GM20431 (cell line): ENCODE measurements at regions not wholly inside any gene's neighbourhood (a gene's known extent, or its start where the extent isn't known, plus 50 kb on each side); places are given as distances from the start of the nearest gene placed in this dataset.

Experiments
- in situ Hi-C: fragments of 300-500 bp; cut with MseI, MboI; formaldehyde crosslinking; loops from one replicate; pipeline ENCODE4 v1.15.0; 2020; ENCODE audit warnings: low sequenced_read_pairs; ENCODE audit not compliant: unreplicated experiment

- in situ Hi-C loops, result loop anchor here (25.0 kb wide), 1 partner anchor 645 kb away; no protein-coding TSS in a partner anchor
Measured at GRCh38 chr2:71941726-71942525, 205.7 kb downstream of the CYP26B1 start.

GRCh38 chr2:71940695-71941094 is 207.0 kb downstream of the CYP26B1 start:
- in situ Hi-C loops, result loop anchor here (25.0 kb wide), 1 partner anchor 647 kb away; no protein-coding TSS in a partner anchor

DNA sequence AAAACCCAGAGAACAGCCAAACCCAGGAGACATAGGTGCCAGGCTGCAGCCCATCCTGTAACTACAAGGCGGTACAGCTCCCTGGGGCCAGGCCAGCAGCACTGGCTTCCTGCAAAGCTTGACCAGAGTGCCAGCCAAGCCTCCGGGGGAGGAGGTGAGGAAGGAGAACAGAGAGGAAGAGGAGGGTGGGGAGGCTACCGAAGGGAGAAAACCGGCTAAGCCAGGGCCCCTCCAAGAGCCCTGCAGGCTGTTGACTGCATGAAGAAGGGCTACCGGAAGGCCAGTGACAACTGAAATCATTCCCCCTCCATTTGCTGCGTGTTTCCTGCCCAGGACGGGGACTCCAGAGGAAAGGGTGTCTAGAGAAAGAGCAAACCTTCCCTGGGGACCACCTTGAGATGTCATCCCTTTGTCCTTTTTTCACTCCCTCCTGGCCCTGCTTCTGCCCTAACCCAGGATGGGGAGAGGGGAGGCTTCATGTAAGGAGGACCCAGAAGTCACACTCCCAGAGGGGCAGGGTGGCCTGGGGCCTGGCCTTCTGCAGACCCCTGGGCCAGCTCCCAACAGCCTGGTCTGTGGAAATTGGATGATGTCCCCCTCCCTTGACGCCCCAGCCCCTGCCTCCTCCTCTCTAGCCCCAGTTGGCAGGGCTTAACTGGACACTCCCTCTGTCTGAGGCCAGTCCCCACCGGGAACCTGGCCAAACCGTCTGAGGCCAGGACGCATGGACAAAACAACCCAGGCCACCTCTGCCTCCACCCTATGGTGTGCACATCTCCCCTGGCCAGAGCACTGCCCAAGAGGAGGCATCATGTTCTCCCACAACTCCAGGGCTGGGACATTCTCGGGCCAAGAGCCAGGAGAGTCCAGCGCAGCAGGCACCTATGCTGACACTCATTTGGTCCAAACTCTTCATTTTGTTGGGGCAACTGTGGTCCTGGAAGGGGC is 207.8 kb downstream of the CYP26B1 start:
- in situ Hi-C loops, result loop anchor here (25.0 kb wide), 1 partner anchor 647 kb away; no protein-coding TSS in a partner anchor

DNA sequence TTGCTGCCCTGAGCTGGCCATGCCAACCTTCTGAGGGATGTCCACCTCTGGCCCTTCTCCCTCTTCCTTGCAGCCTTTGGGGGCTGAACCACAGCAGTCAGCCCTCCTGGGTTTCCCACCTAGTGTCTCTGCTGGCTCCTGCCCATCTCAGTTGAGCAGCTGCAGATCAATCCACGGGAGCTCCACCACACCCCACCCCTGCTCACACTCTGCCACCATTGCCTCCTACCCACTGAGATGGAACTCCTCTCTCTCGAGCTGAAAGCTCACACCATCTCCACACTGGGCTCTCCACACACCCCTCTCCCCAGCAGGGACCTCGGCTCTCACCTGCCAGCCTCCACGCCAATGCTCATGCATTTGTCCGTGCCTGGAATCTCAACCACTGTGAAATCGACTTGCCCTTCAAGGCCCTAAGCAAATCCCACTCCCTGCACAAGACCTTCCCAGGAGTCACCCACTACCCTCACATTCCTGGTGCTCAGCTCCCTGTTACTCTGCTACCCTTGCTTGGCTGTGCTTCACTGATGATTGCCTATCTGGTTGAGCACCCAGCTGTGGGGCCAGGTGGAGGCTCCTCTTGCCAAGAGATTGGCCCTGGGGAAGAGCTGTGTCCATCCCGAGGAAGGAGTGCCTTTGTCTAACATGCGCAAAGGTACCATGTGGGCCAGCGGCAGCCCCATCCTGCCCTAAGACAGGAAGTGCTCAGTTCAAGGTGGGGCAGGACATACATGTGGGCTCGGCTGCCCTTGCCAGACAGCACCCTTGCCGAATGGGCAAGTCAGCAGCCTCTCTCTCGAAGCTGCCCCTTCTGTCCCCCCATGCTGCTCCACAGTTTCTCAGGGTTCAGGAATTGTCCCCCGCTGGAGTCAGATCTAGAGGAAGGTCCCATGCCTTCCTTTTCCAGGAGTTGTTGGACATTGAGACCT is 208.7 kb downstream of the CYP26B1 start:
- in situ Hi-C loops, result loop anchor here (25.0 kb wide), 1 partner anchor 648 kb away; no protein-coding TSS in a partner anchor

- in situ Hi-C loops, result loop anchor here (25.0 kb wide), 1 partner anchor 649 kb away; no protein-coding TSS in a partner anchor
Measured at GRCh38 chr2:71938108-71938507, 209.6 kb downstream of the CYP26B1 start.

DNA sequence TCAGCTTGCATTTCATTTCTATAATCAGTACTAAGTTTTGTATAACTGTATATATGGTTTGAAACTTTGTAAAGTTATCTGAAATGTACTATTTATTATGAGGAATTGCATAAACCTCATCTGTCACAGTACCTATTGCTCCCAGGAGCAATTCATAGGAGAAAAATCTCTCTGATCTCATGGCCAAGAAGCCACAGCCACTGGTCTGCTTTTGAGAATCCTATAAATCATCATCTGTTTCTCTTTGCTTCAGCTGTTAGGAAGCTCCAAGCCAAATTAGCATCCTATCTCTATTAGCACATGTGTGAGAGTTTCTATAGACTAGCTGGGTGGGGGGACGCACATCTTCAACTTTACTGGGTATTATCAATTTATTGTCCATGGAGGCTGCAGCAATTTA is 210.3 kb downstream of the CYP26B1 start:
- in situ Hi-C loops, result loop anchor here (25.0 kb wide), 1 partner anchor 650 kb away; no protein-coding TSS in a partner anchor

DNA sequence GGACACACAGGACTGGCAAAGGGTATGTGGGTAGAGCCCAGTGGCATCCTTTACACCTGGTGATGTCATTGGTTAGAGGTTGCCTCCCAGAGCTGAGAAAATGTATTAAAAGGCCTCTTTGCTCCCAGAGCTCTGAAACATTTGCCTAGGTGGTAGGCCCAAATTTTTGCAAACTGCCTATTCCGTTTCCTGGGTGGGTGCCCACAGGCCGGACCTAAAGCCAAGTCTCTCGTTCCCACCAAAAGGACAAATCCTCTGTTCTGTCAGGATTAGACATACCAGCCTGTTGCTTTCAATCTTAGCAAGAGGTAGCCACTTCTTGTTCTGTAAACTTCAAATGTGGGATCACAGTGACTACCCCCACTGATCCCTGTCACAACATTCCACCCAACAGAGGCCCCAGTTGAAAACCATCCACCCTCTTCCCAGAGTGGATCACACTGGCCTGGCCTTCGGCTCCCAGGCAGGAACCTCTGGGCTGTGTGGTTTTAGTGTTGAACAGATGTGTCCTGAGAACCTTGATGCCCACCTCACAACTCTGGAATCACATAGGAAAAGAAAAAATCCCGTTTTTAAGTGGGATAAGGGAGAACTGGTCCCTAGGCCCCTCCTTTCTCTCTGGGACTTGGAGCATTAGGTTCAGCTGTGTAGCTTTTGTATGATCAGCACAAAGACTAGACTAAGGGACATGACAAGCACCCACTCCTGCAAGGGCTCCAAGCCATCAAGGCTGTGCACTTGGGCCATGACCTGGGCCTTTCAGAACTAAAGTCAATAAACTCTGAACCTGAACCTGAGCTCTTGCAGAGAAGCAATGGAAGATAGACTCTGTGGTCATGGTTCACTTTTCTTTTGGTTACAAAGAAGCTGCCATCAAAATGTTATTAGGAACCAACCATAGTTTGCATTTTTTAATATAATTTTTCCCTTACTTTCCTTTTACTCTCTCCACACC is 211.3 kb downstream of the CYP26B1 start:
- in situ Hi-C loops, result loop anchor here (25.0 kb wide), 1 partner anchor 651 kb away; no protein-coding TSS in a partner anchor

GRCh38 chr2:71935262-71935848 is 212.3 kb downstream of the CYP26B1 start:
- in situ Hi-C loops, result loop anchor here (25.0 kb wide), 1 partner anchor 652 kb away; no protein-coding TSS in a partner anchor

DNA sequence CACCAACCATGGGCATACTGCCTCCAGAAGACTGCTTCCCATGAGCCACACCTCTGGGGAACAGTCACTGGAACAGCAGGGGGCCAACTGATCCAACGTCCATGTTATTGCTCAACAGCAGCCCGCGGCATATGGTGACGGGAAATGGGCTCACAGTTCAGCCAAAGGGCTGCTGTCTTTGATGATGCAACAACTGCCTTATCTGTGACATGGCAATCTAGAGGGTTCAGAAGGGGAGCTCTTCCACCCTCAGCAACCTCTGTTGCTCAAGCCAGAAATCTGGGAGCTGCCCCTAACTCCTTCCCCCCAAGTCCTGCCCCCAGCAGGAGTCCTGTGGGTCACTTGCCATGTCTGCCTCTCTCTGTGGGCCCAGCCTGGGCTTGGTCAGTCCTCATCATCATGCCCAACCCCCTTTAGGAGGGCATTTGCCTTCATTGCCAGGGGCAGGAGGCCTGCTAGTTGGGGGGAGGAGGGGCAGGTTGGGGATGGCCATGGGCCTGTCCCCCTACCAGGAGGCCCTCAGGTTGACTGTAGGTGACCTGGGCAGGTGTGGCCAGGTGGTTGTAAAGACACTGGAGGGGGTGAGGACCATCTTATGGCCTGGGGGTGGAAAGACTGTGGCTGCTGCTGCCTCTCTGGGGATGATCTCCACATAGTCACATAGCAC is 212.9 kb downstream of the CYP26B1 start:
- in situ Hi-C loops, result loop anchor here (25.0 kb wide), 1 partner anchor 653 kb away; no protein-coding TSS in a partner anchor

DNA sequence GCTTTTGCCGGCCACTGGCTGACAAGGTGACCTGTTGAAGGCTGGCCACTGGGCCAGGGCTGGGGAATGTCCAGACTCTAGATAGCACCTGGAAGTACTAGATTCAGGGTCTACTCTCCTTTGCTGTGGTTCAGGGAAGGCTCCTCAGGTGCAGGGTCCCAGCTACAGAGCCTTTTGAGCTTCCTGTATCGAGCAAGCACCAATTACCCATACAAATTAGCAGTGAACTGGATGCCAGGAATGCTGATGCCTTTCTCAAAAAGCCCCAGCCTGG is 213.4 kb downstream of the CYP26B1 start:
- in situ Hi-C loops, result loop anchor here (25.0 kb wide), 1 partner anchor 653 kb away; no protein-coding TSS in a partner anchor

GRCh38 chr2:71933467-71934319 is 214.0 kb downstream of the CYP26B1 start:
- in situ Hi-C loops, result loop anchor here (25.0 kb wide), 1 partner anchor 654 kb away; no protein-coding TSS in a partner anchor

DNA sequence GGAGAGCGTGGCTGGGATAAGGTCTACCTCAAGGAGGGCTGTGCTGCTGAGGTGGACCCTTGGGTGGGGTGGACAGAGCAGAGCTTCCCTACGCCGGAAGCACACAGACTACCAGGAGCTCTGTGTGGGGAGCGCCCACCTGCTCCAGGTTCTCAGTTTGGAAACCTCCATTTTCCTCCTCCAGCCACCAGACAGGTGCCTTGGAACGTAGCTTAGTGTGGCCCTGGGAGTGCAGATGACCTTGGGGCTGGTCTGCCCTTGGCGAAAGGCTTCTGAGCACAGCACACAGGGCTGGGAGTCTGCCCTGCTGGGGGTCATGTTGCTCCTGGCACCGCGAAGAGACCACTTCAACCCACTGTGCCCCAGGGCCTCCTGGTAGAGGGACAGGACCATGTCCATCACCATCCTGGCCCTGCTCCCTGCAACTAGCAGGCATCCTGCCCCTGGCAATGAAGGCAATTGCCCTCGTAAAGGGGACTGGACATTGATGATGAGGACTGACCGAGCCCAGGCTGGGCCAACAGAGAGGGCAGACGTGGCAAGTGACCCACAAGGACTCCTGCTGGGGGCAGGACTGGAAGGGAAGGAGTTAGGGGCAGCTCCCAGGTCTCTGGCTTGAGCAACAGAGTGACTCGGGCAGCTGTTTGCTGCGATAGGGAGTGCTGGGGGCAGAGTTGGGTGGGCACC is 214.7 kb downstream of the CYP26B1 start:
- in situ Hi-C loops, result loop anchor here (25.0 kb wide), 1 partner anchor 654 kb away; no protein-coding TSS in a partner anchor

GRCh38 chr2:71932037-71932779 is 215.5 kb downstream of the CYP26B1 start:
- in situ Hi-C loops, result loop anchor here (25.0 kb wide), 1 partner anchor 655 kb away; no protein-coding TSS in a partner anchor

DNA sequence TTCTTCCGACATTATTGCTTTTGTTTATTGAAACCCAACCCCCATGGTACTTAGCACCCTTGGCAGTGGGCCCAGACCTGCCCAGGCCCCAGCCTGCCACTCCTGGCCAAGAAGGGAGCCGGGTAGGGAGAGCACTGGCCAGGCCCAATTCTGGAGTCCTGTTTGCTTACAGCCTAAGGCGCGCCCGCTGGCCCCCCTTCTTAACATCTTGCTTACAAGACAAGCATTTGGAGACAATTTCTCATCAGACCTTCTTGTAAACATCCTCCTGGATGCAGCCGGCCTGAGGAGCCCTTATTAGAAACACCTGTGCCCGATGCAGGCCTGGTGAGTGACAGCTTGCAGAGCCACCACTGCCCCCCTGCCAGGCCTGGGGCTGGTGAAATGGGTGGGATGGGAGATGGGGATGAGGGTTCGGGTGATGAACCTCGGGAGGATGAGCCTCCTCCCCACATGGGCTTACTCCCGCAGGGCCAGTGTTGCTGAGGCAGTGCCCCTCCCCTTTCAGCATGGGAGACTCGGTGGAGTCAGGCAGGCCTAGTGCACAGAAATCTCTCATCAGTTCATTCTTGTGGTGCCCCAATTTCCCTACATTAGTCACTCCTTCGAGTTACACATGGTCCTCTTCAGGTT is 217.5 kb downstream of the CYP26B1 start:
- in situ Hi-C loops, result loop anchor here (25.0 kb wide), 1 partner anchor 657 kb away; no protein-coding TSS in a partner anchor

DNA sequence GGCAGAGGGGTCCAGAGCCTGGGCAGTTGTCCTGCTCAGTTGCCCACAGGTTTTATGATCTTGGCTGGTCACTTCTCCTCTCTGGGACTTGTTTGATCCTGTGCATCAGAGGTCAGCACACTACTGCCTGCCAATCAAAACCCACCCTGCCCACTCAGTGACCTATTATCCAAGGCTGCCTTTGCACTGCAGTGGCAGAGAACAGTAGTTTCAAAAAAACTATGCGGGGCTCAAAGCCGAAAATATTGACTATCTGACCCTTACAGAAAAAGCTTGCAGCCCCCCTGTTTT is 218.2 kb downstream of the CYP26B1 start:
- in situ Hi-C loops, result loop anchor here (25.0 kb wide), 1 partner anchor 658 kb away; no protein-coding TSS in a partner anchor
